ENCODE measurements at regions not wholly inside any gene's neighbourhood (a gene's known extent, or its start where the extent isn't known, plus 50 kb on each side); places are given as distances from the start of the nearest gene placed in this dataset.

- no peak overlapping the region for H3K27ac ChIP-seq
- TF ChIP-seq CTCF (IDR thresholded peaks at IDR 0.05) (no peak), ZFX (IDR thresholded peaks at IDR 0.05; ENCODE audit: borderline replicate concordance) (no peak)
Observed at GRCh38 chr7:116331020-116331419, 120.7 kb downstream of the TES start.

GRCh38 chr7:116332766-116333165 is 122.4 kb downstream of the TES start:
- TF ChIP-seq ZFX (IDR thresholded peaks at IDR 0.05; ENCODE audit: borderline replicate concordance) = no peak
- no peak for TF ChIP-seq CTCF (IDR thresholded peaks at IDR 0.05)
- no peak overlapping the region for H3K27ac ChIP-seq

- no peak for TF ChIP-seq CTCF (IDR thresholded peaks at IDR 0.05)
- no peak for TF ChIP-seq ZFX (IDR thresholded peaks at IDR 0.05; ENCODE audit: borderline replicate concordance)
- H3K27ac ChIP-seq = no peak overlapping the region
Observed at GRCh38 chr7:116334555-116334954, 124.2 kb downstream of the TES start.

- no peak for TF ChIP-seq ZFX (IDR thresholded peaks at IDR 0.05; ENCODE audit: borderline replicate concordance)
- TF ChIP-seq CTCF (IDR thresholded peaks at IDR 0.05) = no peak
- no peak overlapping the region for H3K27ac ChIP-seq
Observed at GRCh38 chr7:116337018-116337417, 126.7 kb downstream of the TES start.

GRCh38 chr7:116337800-116338199 is 127.5 kb downstream of the TES start:
- no peak overlapping the region for H3K27ac ChIP-seq
- no peak for TF ChIP-seq ZFX (IDR thresholded peaks at IDR 0.05; ENCODE audit: borderline replicate concordance)
- no peak for TF ChIP-seq CTCF (IDR thresholded peaks at IDR 0.05)

GRCh38 chr7:116339564-116339963 is 129.2 kb downstream of the TES start:
- H3K27ac ChIP-seq = no peak overlapping the region
- TF ChIP-seq ZFX (IDR thresholded peaks at IDR 0.05; ENCODE audit: borderline replicate concordance) (no peak), CTCF (IDR thresholded peaks at IDR 0.05) (no peak)

GRCh38 chr7:116340201-116340847 is 130.0 kb downstream of the TES start:
- TF ChIP-seq ZFX (IDR thresholded peaks at IDR 0.05; ENCODE audit: borderline replicate concordance) (no peak), CTCF (IDR thresholded peaks at IDR 0.05) (no peak)
- H3K27ac ChIP-seq = no peak overlapping the region
